K562 (cell line): ENCODE measurements at regions not wholly inside any gene's neighbourhood (a gene's known extent, or its start where the extent isn't known, plus 50 kb on each side); places are given as distances from the start of the nearest gene placed in this dataset.

Experiments
- ATAC-seq: fragments of 200-7000 bp; cut with Tn5 transposase; 3 replicates; pipeline ENCODE4 v1.9.1; 2020; ENCODE audit warnings: moderate library complexity
- BruUV-seq: library from RNA; stranded (reverse); fragments of 400-500 nt; replicated peaks from 2 replicates; lab custom pipeline; 2021; lab: Mats Ljungman, UMichigan
- CTCF ChIA-PET: fragments of 300-600 bp; formaldehyde crosslinking; extraction: SDS; loops from one replicate; lab custom pipeline; 2021; ENCODE audit warnings: low intra/inter-chr PET ratio; lab: Yijun Ruan, JAX
- POLR2A ChIA-PET: fragments of 300-600, 350-650 bp; sonication (Branson Sonifier 250); formaldehyde crosslinking; extraction: SDS; loops from one replicate; lab custom pipeline; 2021; ENCODE audit warnings: antibody characterized with exemption, inconsistent platforms; lab: Yijun Ruan, JAX
- DNase-seq, 4 experiments: peaks; one replicate each; pipeline versions ENCODE4 v3.0.0 to v3.0.0-alpha.2; 2011 to 2018; ENCODE audit warnings: low spot score in 3 of 4, mixed read lengths in 3 of 4; ENCODE audit errors: extremely low read depth in 1 of 4
- FAIRE-seq: peaks from 2 replicates; lab custom pipeline; 2011; peaks lifted over from hg19 to GRCh38; lab: Jason Lieb, UNC
- H2AFZ ChIP-seq: 2 replicates; pipeline ENCODE4 v1.6.0; 2011; ENCODE audit warnings: low read depth, low read length, control low read depth, inconsistent platforms
- H3K27ac ChIP-seq: fragments of 200-600 bp; 3 replicates; pipeline ENCODE4 v1.8.0; 2011; ENCODE audit warnings: low read depth, mild to moderate bottlenecking, control low read depth, inconsistent platforms, low read length, moderate library complexity, mixed read lengths; ENCODE audit errors: extremely low read depth
- H3K27me3 ChIP-seq, 2 experiments: fragments of 300-600 bp in 1 of 2; 2 replicates in 1 of 2; 3 replicates in 1 of 2; pipeline versions ENCODE4 v1.6.0 to v1.8.0; 2011; ENCODE audit warnings: inconsistent platforms in 2 of 2, low read length in 2 of 2, mild to moderate bottlenecking in 1 of 2, mixed read lengths in 1 of 2, moderate library complexity in 1 of 2; ENCODE audit not compliant: control insufficient read depth in 2 of 2, insufficient read depth in 2 of 2
- H3K36me3 ChIP-seq: fragments of 300-600 bp; 3 replicates; pipeline ENCODE4 v1.8.0; 2011; ENCODE audit warnings: mild to moderate bottlenecking, low read length, inconsistent platforms; ENCODE audit not compliant: control insufficient read depth, insufficient read depth
- H3K4me1 ChIP-seq, 2 experiments: fragments of 200-600 bp in 1 of 2; replicated peaks in 1 of 2; 2 replicates in 1 of 2; 3 replicates in 1 of 2; pipeline versions ENCODE4 v1.5.1 to v1.8.0; 2011; ENCODE audit warnings: inconsistent platforms in 2 of 2, low read length in 2 of 2, mild to moderate bottlenecking in 1 of 2, mixed read lengths in 1 of 2, moderate library complexity in 1 of 2; ENCODE audit not compliant: control insufficient read depth in 2 of 2, insufficient read depth in 2 of 2
- H3K4me2 ChIP-seq: 2 replicates; pipeline ENCODE4 v1.6.1; 2011; ENCODE audit warnings: low read length, control low read depth, inconsistent platforms, mixed read lengths; ENCODE audit not compliant: insufficient read depth
- H3K4me3 ChIP-seq: fragments of 200-600 bp; sonication (generic), shearing (Covaris generic); 2 replicates; pipeline ENCODE4 v1.5.1; 2016; ENCODE audit warnings: control low read depth, inconsistent platforms
- H3K79me2 ChIP-seq: fragments of 200-600 bp; 3 replicates; pipeline ENCODE4 v1.8.0; 2011; ENCODE audit warnings: low read length, inconsistent platforms; ENCODE audit not compliant: control insufficient read depth, insufficient read depth
- H3K9ac ChIP-seq, 2 experiments: 2 replicates each; pipeline versions ENCODE4 v1.6.0 to v1.6.1; 2011; ENCODE audit warnings: low read depth in 2 of 2, low read length in 2 of 2, control low read depth in 1 of 2, inconsistent platforms in 1 of 2, mild to moderate bottlenecking in 1 of 2, mixed read lengths in 1 of 2; ENCODE audit not compliant: insufficient read depth in 1 of 2
- H3K9me1 ChIP-seq: one replicate; pipeline ENCODE4 v1.6.0; 2011; ENCODE audit warnings: inconsistent platforms, mild to moderate bottlenecking, low read length, moderate library complexity; ENCODE audit not compliant: control insufficient read depth, insufficient read depth
- H3K9me3 ChIP-seq: replicated peaks from 2 replicates; pipeline ENCODE4 v1.5.1; 2011; ENCODE audit warnings: low read depth, low read length, inconsistent platforms; ENCODE audit not compliant: control insufficient read depth, insufficient read depth
- H4K20me1 ChIP-seq: replicated peaks from 2 replicates; pipeline ENCODE4 v1.6.1; 2011; ENCODE audit warnings: low read length, inconsistent platforms, mixed read lengths; ENCODE audit not compliant: control insufficient read depth, insufficient read depth
- ATF1 ChIP-seq, 2 experiments: fragments of 450-650 bp in 1 of 2; IDR thresholded peaks; 2 replicates each; pipeline ENCODE4 v1.6.1; 2016; ENCODE audit warnings: missing compliant biosample characterization in 1 of 2, missing genetic modification characterization in 1 of 2
- CHD2 ChIP-seq: IDR thresholded peaks from 2 replicates; pipeline ENCODE4 v1.6.1; 2011; ENCODE audit warnings: low read depth, low read length
- HES1 ChIP-seq: fragments of 450-650 bp; IDR thresholded peaks from 2 replicates; pipeline ENCODE4 v1.6.1; 2016; ENCODE audit warnings: low read depth, mild to moderate bottlenecking, moderate library complexity
- JUNB ChIP-seq: fragments of 450-650 bp; formaldehyde crosslinking; conservative IDR thresholded peaks from 2 replicates; pipeline ENCODE4 v1.4.0; 2020; ENCODE audit warnings: mild to moderate bottlenecking
- MGA ChIP-seq: fragments of 450-650 bp; IDR thresholded peaks from 2 replicates; pipeline ENCODE4 v1.6.1; 2016; ENCODE audit warnings: mild to moderate bottlenecking, moderate library complexity
- NCOA1 ChIP-seq: fragments of 450-650 bp; IDR thresholded peaks from 2 replicates; pipeline ENCODE4 v1.6.1; 2016; ENCODE audit warnings: low read depth
- PHF21A ChIP-seq: fragments of 450-650 bp; IDR thresholded peaks from 2 replicates; pipeline ENCODE4 v1.6.1; 2017; ENCODE audit warnings: low read depth, borderline replicate concordance
- SUPT5H ChIP-seq: fragments of 450-650 bp; IDR thresholded peaks from 2 replicates; pipeline ENCODE4 v1.6.1; 2016
- WGBS: fragments of 100-300 bp; shearing (Covaris generic); methylation state at CpG from one replicate; pipeline ENCODE4 v1.1.6; 2016; ENCODE audit warnings: low coverage, mixed read lengths; ENCODE audit not compliant: insufficient coverage; ENCODE audit errors: missing lambda C conversion rate; 5-methylcytosine and 5-hydroxymethylcytosine counted together
- in situ Hi-C: fragments of 300-500 bp; cut with MboI; formaldehyde crosslinking; loops from 4 replicates; pipeline ENCODE4 v1.15.0; 2018; ENCODE audit warnings: inconsistent platforms, mixed read lengths
- intact Hi-C: fragments of 100-400 bp; cut with micrococcal nuclease; formaldehyde crosslinking; loops from 2 replicates; pipeline ENCODE4 v1.14.2; 2022

GRCh38 chr4:181350615-181351415, 892.4 kb upstream of the TENM3 start:
- Histone ChIP-seq H3K27me3 (no peaks in the 10 kb centered on the region), H2AFZ (no peak overlapping the region), H3K79me2 (no peaks in the 10 kb centered on the region), H3K9ac (no peak overlapping the region), H3K4me1 (no peaks in the 10 kb centered on the region), H3K9me3 (no peaks in the 10 kb centered on the region), H3K4me3 (no peak overlapping the region), H3K4me2 (no peak overlapping the region), H3K9me1 (no peaks in the 10 kb centered on the region), H4K20me1 (no peaks in the 10 kb centered on the region), H3K36me3 (no peaks in the 10 kb centered on the region), H3K27ac (no peak overlapping the region)
- ChIA-PET POLR2A (interaction anchor here (0.6 kb wide), 1 partner anchor 880 kb away, joined by 4 read pairs; no protein-coding TSS in a partner anchor), CTCF (no interaction called here)
- in situ Hi-C loops, result no loop called here
- WGBS, result under 1% methylated on average over 9 of the region's 9 CpGs
- no peak for DNase-seq
- BruUV-seq, result no TSS peak
- ATAC-seq, result no peak
- no peak for FAIRE-seq
- intact Hi-C loops, result no loop called here
- TF ChIP-seq HES1 (no peak), NCOA1 (no peak), ATF1 (CRISPR knock-in tag; IDR thresholded peaks at IDR 0.05) (no peak), ATF1 (tag; IDR thresholded peaks at IDR 0.05) (no peak), MGA (no peak), JUNB (CRISPR knock-in tag) (no peak), PHF21A (no peak), SUPT5H (no peak), CHD2 (no peak)
